ENCODE measurements at regions not wholly inside any gene's neighbourhood (a gene's known extent, or its start where the extent isn't known, plus 50 kb on each side); places are given as distances from the start of the nearest gene placed in this dataset.

GRCh38 chr12:102669056-102669455 lies 188.7 kb upstream of the IGF1 start:
- TF ChIP-seq POLR2A (IDR thresholded peaks at IDR 0.05; ENCODE audit: extremely low read depth, insufficient read length) (no peak), MYC (IDR thresholded peaks at IDR 0.05; ENCODE audit: low read depth, low read length) (no peak), MAX (IDR thresholded peaks at IDR 0.05; ENCODE audit: low read depth, low read length) (no peak)
- TF ChIP-seq, protein P1, sequence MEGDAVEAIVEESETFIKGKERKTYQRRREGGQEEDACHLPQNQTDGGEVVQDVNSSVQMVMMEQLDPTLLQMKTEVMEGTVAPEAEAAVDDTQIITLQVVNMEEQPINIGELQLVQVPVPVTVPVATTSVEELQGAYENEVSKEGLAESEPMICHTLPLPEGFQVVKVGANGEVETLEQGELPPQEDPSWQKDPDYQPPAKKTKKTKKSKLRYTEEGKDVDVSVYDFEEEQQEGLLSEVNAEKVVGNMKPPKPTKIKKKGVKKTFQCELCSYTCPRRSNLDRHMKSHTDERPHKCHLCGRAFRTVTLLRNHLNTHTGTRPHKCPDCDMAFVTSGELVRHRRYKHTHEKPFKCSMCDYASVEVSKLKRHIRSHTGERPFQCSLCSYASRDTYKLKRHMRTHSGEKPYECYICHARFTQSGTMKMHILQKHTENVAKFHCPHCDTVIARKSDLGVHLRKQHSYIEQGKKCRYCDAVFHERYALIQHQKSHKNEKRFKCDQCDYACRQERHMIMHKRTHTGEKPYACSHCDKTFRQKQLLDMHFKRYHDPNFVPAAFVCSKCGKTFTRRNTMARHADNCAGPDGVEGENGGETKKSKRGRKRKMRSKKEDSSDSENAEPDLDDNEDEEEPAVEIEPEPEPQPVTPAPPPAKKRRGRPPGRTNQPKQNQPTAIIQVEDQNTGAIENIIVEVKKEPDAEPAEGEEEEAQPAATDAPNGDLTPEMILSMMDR (IDR thresholded peaks at IDR 0.05; ENCODE audit: low read depth, low read length) = no peak

All from NB4 (cell line).